Right lobe of liver (tissue), 4 donors: ENCODE measurements at regions not wholly inside any gene's neighbourhood (a gene's known extent, or its start where the extent isn't known, plus 50 kb on each side); places are given as distances from the start of the nearest gene placed in this dataset.

Experiments
- POLR2A ChIP-seq: fragments of 450-650 bp; IDR thresholded peaks from one replicate; pipeline ENCODE4 v1.6.1; 2017; ENCODE audit warnings: antibody characterized with exemption, mild to moderate bottlenecking
- TF ChIP-seq, protein P1 (sequence below), 4 donors: fragments of 200-600 bp in 3 of 4; fragments of 450-650 bp in 1 of 4; IDR thresholded peaks; one replicate each; pipeline versions ENCODE4 v1.5.1 to v1.8.0; 2016 to 2022; ENCODE audit warnings: antibody characterized with exemption in 4 of 4, mild to moderate bottlenecking in 2 of 4
- donor health status: DM: no; HTN: no; CAD: no.
- donor health status: DM: no; HTN: no; CAD: no.
- donor health status: DM: no; HTN: yes; CAD: no.

DNA sequence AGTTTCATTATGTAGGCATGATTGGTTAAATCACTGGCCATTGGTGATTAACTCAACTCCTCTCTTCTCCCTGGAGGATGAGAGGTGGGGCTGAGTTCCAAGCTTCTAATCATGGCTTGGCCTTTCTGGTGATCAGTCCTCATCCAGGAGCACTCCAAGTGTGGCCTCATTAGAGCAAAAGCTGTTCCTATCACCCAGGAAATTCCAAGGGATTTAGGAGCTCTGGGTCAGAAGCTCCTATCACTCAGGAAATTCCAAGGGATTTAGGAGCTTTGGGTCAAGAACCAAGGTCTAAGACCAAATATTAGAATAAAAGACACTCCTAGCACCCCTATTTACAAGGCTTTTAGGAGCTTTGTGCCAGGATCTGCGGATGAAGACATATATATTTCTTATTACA lies 168.0 kb upstream of the BDNF start:
- TF ChIP-seq, protein P1, sequence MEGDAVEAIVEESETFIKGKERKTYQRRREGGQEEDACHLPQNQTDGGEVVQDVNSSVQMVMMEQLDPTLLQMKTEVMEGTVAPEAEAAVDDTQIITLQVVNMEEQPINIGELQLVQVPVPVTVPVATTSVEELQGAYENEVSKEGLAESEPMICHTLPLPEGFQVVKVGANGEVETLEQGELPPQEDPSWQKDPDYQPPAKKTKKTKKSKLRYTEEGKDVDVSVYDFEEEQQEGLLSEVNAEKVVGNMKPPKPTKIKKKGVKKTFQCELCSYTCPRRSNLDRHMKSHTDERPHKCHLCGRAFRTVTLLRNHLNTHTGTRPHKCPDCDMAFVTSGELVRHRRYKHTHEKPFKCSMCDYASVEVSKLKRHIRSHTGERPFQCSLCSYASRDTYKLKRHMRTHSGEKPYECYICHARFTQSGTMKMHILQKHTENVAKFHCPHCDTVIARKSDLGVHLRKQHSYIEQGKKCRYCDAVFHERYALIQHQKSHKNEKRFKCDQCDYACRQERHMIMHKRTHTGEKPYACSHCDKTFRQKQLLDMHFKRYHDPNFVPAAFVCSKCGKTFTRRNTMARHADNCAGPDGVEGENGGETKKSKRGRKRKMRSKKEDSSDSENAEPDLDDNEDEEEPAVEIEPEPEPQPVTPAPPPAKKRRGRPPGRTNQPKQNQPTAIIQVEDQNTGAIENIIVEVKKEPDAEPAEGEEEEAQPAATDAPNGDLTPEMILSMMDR (IDR thresholded peaks at IDR 0.05), result no peak
- TF ChIP-seq POLR2A, result no peak
